ENCODE measurements at regions not wholly inside any gene's neighbourhood (a gene's known extent, or its start where the extent isn't known, plus 50 kb on each side); places are given as distances from the start of the nearest gene placed in this dataset.
"Not testable (repeated sequence)": the region's sequence is repeated elsewhere in the genome, so short reads cannot be mapped to it uniquely, and the experiment has no call there.

DNA sequence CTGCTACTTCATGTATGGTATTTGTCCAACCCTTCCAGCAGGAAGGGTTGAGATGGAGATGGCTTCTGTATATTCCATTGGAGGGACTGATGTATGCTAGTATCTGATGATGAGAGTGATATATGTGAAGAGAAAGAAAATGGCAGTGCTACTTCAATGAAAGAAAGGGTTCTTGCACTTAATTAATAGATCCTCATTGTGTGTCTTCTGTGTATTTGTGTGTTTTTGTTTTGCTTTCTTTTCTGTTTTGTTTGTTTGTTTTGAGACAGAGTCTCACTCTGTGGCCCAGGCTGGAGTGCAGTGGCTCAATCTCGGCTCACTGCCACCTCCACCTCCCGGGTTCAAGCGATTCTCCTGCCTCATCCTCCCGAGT, 61.2 kb upstream of the CRYM start:
- no peaks in the 10 kb centered on the region for H3K4me1 ChIP-seq (ENCODE audit: control insufficient read depth, insufficient read depth, low read length)
- no peaks in the 10 kb centered on the region for H3K9me3 ChIP-seq (ENCODE audit: control insufficient read depth, insufficient read depth, low read depth, low read length)
- TF ChIP-seq GLIS2 (tag by site-specific recombination; IDR thresholded peaks at IDR 0.05) (no peak), ZNF76 (tag by site-specific recombination; IDR thresholded peaks at IDR 0.05; ENCODE audit: borderline replicate concordance, low read depth) (no peak), MEIS1 (CRISPR knock-in tag; IDR thresholded peaks at IDR 0.05; ENCODE audit: borderline replicate concordance) (no peak), ZNF837 (tag by site-specific recombination; IDR thresholded peaks at IDR 0.05) (no peak), HOXD13 (CRISPR knock-in tag; IDR thresholded peaks at IDR 0.05; ENCODE audit: borderline replicate concordance) (no peak), ZNF391 (tag by site-specific recombination; IDR thresholded peaks at IDR 0.05; ENCODE audit: borderline replicate concordance, low read depth) (no peak)
- TF ChIP-seq, protein P1, sequence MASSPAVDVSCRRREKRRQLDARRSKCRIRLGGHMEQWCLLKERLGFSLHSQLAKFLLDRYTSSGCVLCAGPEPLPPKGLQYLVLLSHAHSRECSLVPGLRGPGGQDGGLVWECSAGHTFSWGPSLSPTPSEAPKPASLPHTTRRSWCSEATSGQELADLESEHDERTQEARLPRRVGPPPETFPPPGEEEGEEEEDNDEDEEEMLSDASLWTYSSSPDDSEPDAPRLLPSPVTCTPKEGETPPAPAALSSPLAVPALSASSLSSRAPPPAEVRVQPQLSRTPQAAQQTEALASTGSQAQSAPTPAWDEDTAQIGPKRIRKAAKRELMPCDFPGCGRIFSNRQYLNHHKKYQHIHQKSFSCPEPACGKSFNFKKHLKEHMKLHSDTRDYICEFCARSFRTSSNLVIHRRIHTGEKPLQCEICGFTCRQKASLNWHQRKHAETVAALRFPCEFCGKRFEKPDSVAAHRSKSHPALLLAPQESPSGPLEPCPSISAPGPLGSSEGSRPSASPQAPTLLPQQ (tag by site-specific recombination; IDR thresholded peaks at IDR 0.05): no peak
- TF ChIP-seq, protein P2, sequence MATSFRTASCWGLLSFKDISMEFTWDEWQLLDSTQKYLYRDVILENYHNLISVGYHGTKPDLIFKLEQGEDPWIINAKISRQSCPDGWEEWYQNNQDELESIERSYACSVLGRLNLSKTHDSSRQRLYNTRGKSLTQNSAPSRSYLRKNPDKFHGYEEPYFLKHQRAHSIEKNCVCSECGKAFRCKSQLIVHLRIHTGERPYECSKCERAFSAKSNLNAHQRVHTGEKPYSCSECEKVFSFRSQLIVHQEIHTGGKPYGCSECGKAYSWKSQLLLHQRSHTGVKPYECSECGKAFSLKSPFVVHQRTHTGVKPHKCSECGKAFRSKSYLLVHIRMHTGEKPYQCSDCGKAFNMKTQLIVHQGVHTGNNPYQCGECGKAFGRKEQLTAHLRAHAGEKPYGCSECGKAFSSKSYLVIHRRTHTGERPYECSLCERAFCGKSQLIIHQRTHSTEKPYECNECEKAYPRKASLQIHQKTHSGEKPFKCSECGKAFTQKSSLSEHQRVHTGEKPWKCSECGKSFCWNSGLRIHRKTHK (tag by site-specific recombination; IDR thresholded peaks at IDR 0.05): no peak
- H3K36me3 ChIP-seq (ENCODE audit: control insufficient read depth in 2 of 2, insufficient read depth in 1 of 2, low read length in 2 of 2): no peaks in the 10 kb centered on the region
- POLR2A ChIA-PET: no interaction called here
- CTCF ChIA-PET: no interaction called here
- no peak overlapping the region for H3K4me3 ChIP-seq (ENCODE audit: low read depth, low read length)
- no peak overlapping the region for H3K27ac ChIP-seq (ENCODE audit: extremely low read depth, low read depth, low read length)

DNA sequence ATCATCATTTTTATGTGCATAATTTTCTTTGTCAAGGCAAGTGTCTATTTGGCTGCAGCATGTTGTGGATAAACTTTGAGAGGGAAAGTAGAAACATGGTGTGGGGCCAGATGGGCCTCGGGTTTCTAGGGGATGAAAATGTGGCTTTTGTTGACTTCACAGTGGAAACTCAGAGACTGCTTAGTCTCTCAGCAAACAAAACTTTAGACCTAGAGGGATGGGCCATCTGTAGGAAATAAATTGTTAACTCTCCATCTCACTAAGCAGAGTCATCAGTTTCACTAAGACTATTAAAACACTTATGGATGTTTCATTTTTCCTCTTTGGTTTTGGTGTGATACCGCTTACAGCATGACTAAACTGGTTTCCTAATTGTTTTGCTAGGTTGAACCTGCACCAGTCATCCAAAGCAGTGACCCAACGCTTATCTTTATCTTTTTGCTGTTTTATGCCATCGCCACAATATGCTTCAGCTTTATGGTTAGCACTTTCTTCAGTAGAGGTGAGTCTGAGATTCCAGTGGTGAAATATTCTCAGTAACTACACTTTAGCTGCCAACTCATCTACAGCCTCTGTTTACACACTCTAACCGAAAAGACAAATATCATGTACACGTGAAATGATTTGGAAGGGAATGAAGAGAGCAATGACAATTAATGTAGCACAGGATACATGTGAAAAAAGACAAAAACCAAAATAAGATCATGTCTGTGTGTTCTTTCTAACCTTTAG, 60.6 kb upstream of the CRYM start:
- TF ChIP-seq ZNF571 (tag by site-specific recombination; IDR thresholded peaks at IDR 0.05): no peak
- TF ChIP-seq ZNF585B (tag by site-specific recombination; IDR thresholded peaks at IDR 0.05): no peak
- no peak for TF ChIP-seq TCF7L2 (IDR thresholded peaks at IDR 0.05; ENCODE audit: borderline replicate concordance, low read depth, low read length)
- no peak for TF ChIP-seq ZNF777 (tag by site-specific recombination; IDR thresholded peaks at IDR 0.05; ENCODE audit: borderline replicate concordance)
- no peak for TF ChIP-seq BCL11A (tag by site-specific recombination; IDR thresholded peaks at IDR 0.05; ENCODE audit: low read depth)
- TF ChIP-seq MYNN (tag by site-specific recombination; IDR thresholded peaks at IDR 0.05; ENCODE audit: borderline replicate concordance): no peak
- TF ChIP-seq ZNF404 (tag by site-specific recombination; IDR thresholded peaks at IDR 0.05): no peak
- TF ChIP-seq ZNF133 (tag by site-specific recombination; IDR thresholded peaks at IDR 0.05): no peak
- ChIA-PET POLR2A (no interaction called here), CTCF (no interaction called here)
- Histone ChIP-seq H3K27ac (ENCODE audit: extremely low read depth, low read depth, low read length) (no peak overlapping the region), H3K9me3 (ENCODE audit: control insufficient read depth, insufficient read depth, low read depth, low read length) (no peaks in the 10 kb centered on the region), H3K4me3 (ENCODE audit: low read depth, low read length) (no peak overlapping the region), H3K4me1 (ENCODE audit: control insufficient read depth, insufficient read depth, low read length) (no peaks in the 10 kb centered on the region), H3K36me3 (ENCODE audit: control insufficient read depth in 2 of 2, insufficient read depth in 1 of 2, low read length in 2 of 2) (no peaks in the 10 kb centered on the region)

DNA sequence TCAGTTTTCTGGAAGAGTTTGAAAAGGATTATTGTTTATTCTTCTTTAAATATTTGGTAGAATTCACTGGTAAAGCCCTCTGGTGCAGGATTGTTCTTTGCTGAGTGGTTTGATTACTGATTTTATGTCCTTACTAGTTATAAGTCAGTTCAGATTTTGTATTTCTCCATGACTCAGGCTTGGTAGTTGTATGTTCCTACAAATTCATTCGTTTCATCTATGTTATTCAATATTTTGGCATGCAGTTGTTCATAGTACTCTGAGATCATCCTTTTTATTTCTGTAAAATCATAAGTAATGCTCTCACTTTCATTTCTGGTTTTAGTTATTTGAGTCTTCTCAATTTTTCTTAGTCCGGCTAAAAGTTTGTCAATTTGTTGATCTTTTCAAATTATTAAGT, 58.1 kb upstream of the CRYM start:
- no peaks in the 10 kb centered on the region for H3K36me3 ChIP-seq (ENCODE audit: control insufficient read depth in 2 of 2, insufficient read depth in 1 of 2, low read length in 2 of 2)
- no peaks in the 10 kb centered on the region for H3K4me1 ChIP-seq (ENCODE audit: control insufficient read depth, insufficient read depth, low read length)
- no peak for TF ChIP-seq ZNF658 (tag by site-specific recombination; IDR thresholded peaks at IDR 0.05)
- ChIA-PET POLR2A (no interaction called here), CTCF (no interaction called here)
- H3K4me3 ChIP-seq (ENCODE audit: low read depth, low read length): no peak overlapping the region
- no peak overlapping the region for H3K27ac ChIP-seq (ENCODE audit: extremely low read depth, low read depth, low read length)
- H3K9me3 ChIP-seq (ENCODE audit: control insufficient read depth, insufficient read depth, low read depth, low read length): no peaks in the 10 kb centered on the region

DNA sequence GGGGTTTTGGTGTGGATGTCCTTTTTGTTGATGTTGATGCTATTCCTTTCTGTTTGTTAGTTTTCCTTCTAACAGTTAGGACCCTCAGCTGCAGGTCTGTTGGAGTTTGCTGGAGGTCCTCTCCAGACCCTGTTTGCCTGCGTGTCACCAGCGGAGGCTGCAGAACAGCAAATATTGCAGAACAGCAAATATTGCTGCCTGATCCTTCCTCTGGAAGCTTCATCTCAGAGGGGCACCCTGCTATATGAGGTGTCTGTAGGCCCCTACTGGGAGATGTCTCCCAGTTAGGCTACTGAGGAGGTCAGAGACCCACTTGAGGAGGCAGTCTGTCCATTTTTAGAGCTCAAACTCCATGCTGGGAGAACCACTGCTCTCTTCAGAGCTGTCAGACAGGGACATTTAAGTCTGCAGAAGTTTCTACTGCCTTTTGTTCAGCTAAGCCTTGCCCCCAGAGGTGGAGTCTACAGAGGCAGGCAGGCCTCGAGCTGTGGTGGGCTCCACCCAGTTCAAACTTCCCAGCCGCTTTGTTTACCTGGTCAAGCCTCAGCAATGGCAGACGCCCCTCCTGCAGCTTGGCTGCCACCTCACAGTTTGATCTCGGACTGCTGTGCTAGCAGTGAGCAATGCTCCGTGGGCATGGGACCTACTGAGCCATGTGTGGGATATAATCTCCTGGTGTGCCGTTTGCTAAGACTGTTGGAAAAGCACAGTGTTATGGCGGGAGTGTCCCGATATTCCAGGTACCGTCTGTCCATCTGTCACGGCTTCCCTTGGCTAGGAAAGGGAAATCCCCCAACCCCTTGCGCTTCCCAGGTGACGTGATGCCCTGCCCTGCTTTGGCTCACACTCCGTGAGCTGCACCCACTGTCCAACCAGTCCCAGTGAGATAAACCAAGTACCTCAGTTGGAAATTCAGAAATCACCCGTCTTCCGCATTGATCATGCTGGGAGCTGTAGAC, 56.4 kb upstream of the CRYM start:
- H3K36me3 ChIP-seq (ENCODE audit: control insufficient read depth in 2 of 2, insufficient read depth in 1 of 2, low read length in 2 of 2); POLR2A ChIA-PET; H3K4me1 ChIP-seq (ENCODE audit: control insufficient read depth, insufficient read depth, low read length); H3K9me3 ChIP-seq (ENCODE audit: control insufficient read depth, insufficient read depth, low read depth, low read length); H3K4me3 ChIP-seq (ENCODE audit: low read depth, low read length); H3K27ac ChIP-seq (ENCODE audit: extremely low read depth, low read depth, low read length): not testable (repeated sequence)
- CTCF ChIA-PET: interaction anchor here (0.6 kb wide), 1 partner anchor 175 kb away, joined by 4 read pairs; no protein-coding TSS in a partner anchor

DNA sequence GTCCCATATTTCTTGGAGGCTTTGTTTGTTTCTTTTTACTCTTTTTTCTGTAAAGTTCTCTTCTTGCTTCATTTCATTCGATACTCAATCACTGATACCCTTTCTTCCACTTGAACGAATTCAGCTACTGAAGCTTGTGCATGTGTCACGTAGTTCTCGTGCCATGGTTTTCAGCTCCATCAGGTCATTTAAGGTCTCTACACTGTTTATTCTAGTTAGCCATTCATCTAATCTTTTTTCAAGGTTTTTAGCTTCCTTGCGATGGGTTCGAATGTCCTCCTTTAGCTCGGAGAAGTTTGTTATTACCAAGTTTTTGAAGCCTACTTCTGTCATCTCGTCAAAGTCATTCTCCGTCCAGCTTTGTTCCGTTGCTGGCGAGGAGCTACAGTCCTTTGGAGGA, 55.6 kb upstream of the CRYM start:
- H3K4me1 ChIP-seq (ENCODE audit: control insufficient read depth, insufficient read depth, low read length); CTCF ChIA-PET: not testable (repeated sequence)
- POLR2A ChIA-PET: interaction anchor here (0.6 kb wide), 1 partner anchor 12 kb away, joined by 7 read pairs; no protein-coding TSS in a partner anchor

More for the DNA sequence above, 55.6 kb upstream of the CRYM start:
- not testable (repeated sequence) for H3K9me3 ChIP-seq (ENCODE audit: control insufficient read depth, insufficient read depth, low read depth, low read length); H3K4me3 ChIP-seq (ENCODE audit: low read depth, low read length); H3K36me3 ChIP-seq (ENCODE audit: control insufficient read depth in 2 of 2, insufficient read depth in 1 of 2, low read length in 2 of 2); H3K27ac ChIP-seq (ENCODE audit: extremely low read depth, low read depth, low read length)

Measured in HEK293 (cell line).